B cell (primary cell): ENCODE measurements at regions not wholly inside any gene's neighbourhood (a gene's known extent, or its start where the extent isn't known, plus 50 kb on each side); places are given as distances from the start of the nearest gene placed in this dataset.

ENCODE experiments used
- ATAC-seq: fragments of 200-7000 bp; cut with Tn5 transposase; one replicate; pipeline ENCODE4 v1.10.0; 2021; ENCODE audit warnings: low read depth, mild to moderate bottlenecking, moderate number of reproducible peaks, moderate library complexity
- CTCF ChIA-PET: fragments of 350-600 bp; sonication (Branson Sonifier 250); formaldehyde crosslinking; loops from one replicate; lab custom pipeline; 2021; ENCODE audit warnings: antibody characterized with exemption, inconsistent platforms; lab: Charles Lee
- POLR2A ChIA-PET: fragments of 350-600 bp; sonication (Branson Sonifier 250); formaldehyde crosslinking; loops from one replicate; lab custom pipeline; 2021; ENCODE audit warnings: antibody characterized with exemption; lab: Charles Lee
- DNase-seq: peaks from one replicate; pipeline ENCODE4 v3.0.0; 2013
- H2AFZ ChIP-seq: 2 replicates; pipeline ENCODE4 v1.6.1; 2012; ENCODE audit warnings: mild to moderate bottlenecking, low read depth, low read length; ENCODE audit not compliant: insufficient read depth, poor library complexity, severe bottlenecking
- H3K27ac ChIP-seq, 2 donors: 1 replicate in 1 of 2; 2 replicates in 1 of 2; pipeline ENCODE4 v1.5.1; 2012 to 2013; ENCODE audit warnings: low read length in 2 of 2, mild to moderate bottlenecking in 2 of 2, moderate library complexity in 1 of 2
- H3K27me3 ChIP-seq, 4 experiments: fragments of 200-600 bp in 1 of 4; sonication (generic) in 1 of 4; replicated peaks in 1 of 4; 1 replicate in 2 of 4; 2 replicates in 2 of 4; pipeline versions ENCODE4 v1.6.1 to v1.7.0; 2013 to 2016; ENCODE audit warnings: low read length in 3 of 4, mild to moderate bottlenecking in 2 of 4, mixed read lengths in 1 of 4, moderate library complexity in 1 of 4; ENCODE audit not compliant: insufficient read depth in 4 of 4, control insufficient read depth in 3 of 4; ENCODE audit errors: control extremely low read depth in 1 of 4
- H3K36me3 ChIP-seq, 2 experiments: replicated peaks in 1 of 2; 1 replicate in 1 of 2; 2 replicates in 1 of 2; pipeline versions ENCODE4 v1.6.1 to v1.7.1; 2013; ENCODE audit warnings: low read length in 1 of 2; ENCODE audit not compliant: insufficient read depth in 2 of 2, control insufficient read depth in 1 of 2; ENCODE audit errors: control extremely low read depth in 1 of 2, extremely low read depth in 1 of 2
- H3K4me1 ChIP-seq, 2 donors: fragments of 200-600 bp in 1 of 2; sonication (generic) in 1 of 2; 1 replicate in 1 of 2; 2 replicates in 1 of 2; pipeline versions ENCODE4 v1.5.1 to v1.6.1; 2013 to 2017; ENCODE audit warnings: low read length in 2 of 2; ENCODE audit not compliant: control insufficient read depth in 2 of 2, insufficient read depth in 2 of 2
- H3K4me2 ChIP-seq: replicated peaks from 2 replicates; pipeline ENCODE3; 2012; ENCODE audit warnings: mild to moderate bottlenecking, low read depth, low read length; ENCODE audit not compliant: poor library complexity, severe bottlenecking
- H3K4me3 ChIP-seq, 5 experiments: fragments of 200-600 bp in 1 of 5; sonication (generic) in 1 of 5; 1 replicate in 3 of 5; 2 replicates in 2 of 5; pipeline versions ENCODE4 v1.5.1 to v1.7.0; 2011 to 2016; ENCODE audit warnings: low read length in 4 of 5, mild to moderate bottlenecking in 4 of 5, low read depth in 2 of 5, control low read depth in 1 of 5, moderate library complexity in 1 of 5; ENCODE audit not compliant: insufficient read depth in 1 of 5; ENCODE audit errors: control extremely low read depth in 1 of 5, extremely low read depth in 1 of 5
- H3K79me2 ChIP-seq: fragments of 200-600 bp; sonication (generic); one replicate; pipeline ENCODE4 v1.6.0; 2016; ENCODE audit warnings: low read length; ENCODE audit not compliant: control insufficient read depth, insufficient read depth
- H3K9ac ChIP-seq: fragments of 200-600 bp; sonication (generic); 2 replicates; pipeline ENCODE4 v1.6.1; 2017; ENCODE audit warnings: mild to moderate bottlenecking, low read length, moderate library complexity
- H3K9me3 ChIP-seq, 3 donors: one replicate each; pipeline versions ENCODE4 v1.6.1 to v1.7.1; 2013; ENCODE audit warnings: low read length in 2 of 3; ENCODE audit not compliant: control insufficient read depth in 2 of 3, insufficient read depth in 1 of 3; ENCODE audit errors: control extremely low read depth in 1 of 3
- H4K20me1 ChIP-seq: 2 replicates; pipeline ENCODE4 v1.6.0; 2012; ENCODE audit warnings: mild to moderate bottlenecking, low read length; ENCODE audit not compliant: insufficient read depth, control insufficient read depth, poor library complexity, severe bottlenecking
- H3K27ac Mint-ChIP-seq: one replicate; pipeline ENCODE4 v1.8.0; 2021; ENCODE audit warnings: mixed read lengths
- H3K27me3 Mint-ChIP-seq: one replicate; pipeline ENCODE4 v1.8.0; 2021; ENCODE audit warnings: mixed read lengths
- H3K4me1 Mint-ChIP-seq: one replicate; pipeline ENCODE4 v1.8.0; 2021; ENCODE audit warnings: mixed read lengths
- H3K4me3 Mint-ChIP-seq: one replicate; pipeline ENCODE4 v1.8.0; 2021; ENCODE audit warnings: mixed read lengths
- H3K9me3 Mint-ChIP-seq: one replicate; pipeline ENCODE4 v1.8.0; 2022; ENCODE audit warnings: mixed read lengths; ENCODE audit not compliant: insufficient read depth
- CTCF ChIP-seq: fragments of 200-600 bp; IDR thresholded peaks from one replicate; pipeline ENCODE4 v1.8.0; 2022; ENCODE audit warnings: antibody characterized with exemption, mild to moderate bottlenecking
- EZH2 ChIP-seq: IDR thresholded peaks from 2 replicates; pipeline ENCODE4 v1.6.1; 2012; ENCODE audit warnings: borderline replicate concordance, low read depth, mild to moderate bottlenecking, moderate library complexity, low read length; ENCODE audit not compliant: insufficient read depth, poor library complexity, severe bottlenecking
- WGBS: methylation state at CpG from one replicate; pipeline ENCODE4 v1.1.5; 2013; ENCODE audit warnings: missing lambda C conversion rate; ENCODE audit not compliant: insufficient coverage; 5-methylcytosine and 5-hydroxymethylcytosine counted together
- intact Hi-C: fragments of 100-400 bp; cut with micrococcal nuclease; formaldehyde crosslinking; loops from one replicate; pipeline ENCODE4 v1.10.0; 2022

DNA sequence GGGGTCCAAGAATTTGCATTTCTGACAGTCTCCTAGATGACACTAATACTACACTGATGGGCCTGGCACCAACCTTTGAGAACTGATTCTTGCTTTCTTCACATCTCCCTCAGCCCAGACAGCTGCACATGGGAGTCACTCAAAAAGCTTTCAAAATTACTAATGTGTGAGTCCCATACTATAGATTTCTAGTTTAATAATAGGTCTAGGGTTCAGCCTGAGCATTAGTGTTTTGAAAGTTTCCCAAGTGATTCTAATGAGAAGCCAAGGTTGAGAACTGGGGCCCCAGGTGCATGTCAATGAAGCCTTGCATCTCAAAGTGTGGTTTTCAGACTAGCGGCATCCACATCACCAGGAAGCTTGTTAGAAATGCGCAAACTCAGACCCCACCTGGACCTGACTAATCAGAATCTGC lies 159.9 kb upstream of the CMC1 start:
- CTCF ChIA-PET, result no interaction called here
- no peaks in the 10 kb centered on the region for H3K9me3 Mint-ChIP-seq

GRCh38 chr3:28087591-28087990 lies 153.8 kb upstream of the CMC1 start:
- Histone ChIP-seq H3K79me2 (no peaks in the 10 kb centered on the region), H3K27ac (no peak overlapping the region), H3K4me2 (no peak overlapping the region), H2AFZ (no peak overlapping the region), H3K4me1 (no peaks in the 10 kb centered on the region), H3K9me3 (no peaks in the 10 kb centered on the region), H3K9ac (no peak overlapping the region), H3K4me3 (no peak overlapping the region), H4K20me1 (no peaks in the 10 kb centered on the region), H3K36me3 (no peaks in the 10 kb centered on the region), H3K27me3 (no peaks in the 10 kb centered on the region)
- TF ChIP-seq EZH2 (no peak), CTCF (no peak)
- POLR2A ChIA-PET, result no interaction called here
- H3K27ac Mint-ChIP-seq, result no peak overlapping the region
- DNase-seq, result no peak
- H3K9me3 Mint-ChIP-seq, result no peaks in the 10 kb centered on the region
- no peaks in the 10 kb centered on the region for H3K4me1 Mint-ChIP-seq
- H3K27me3 Mint-ChIP-seq, result no peaks in the 10 kb centered on the region
- WGBS, result no CpG with 5 or more reads among the region's 2 CpGs
- intact Hi-C loops, result no loop called here
- no peak overlapping the region for H3K4me3 Mint-ChIP-seq
- ATAC-seq, result no peak
- CTCF ChIA-PET, result no interaction called here

More for the DNA sequence above, 159.9 kb upstream of the CMC1 start:
- WGBS, result 100% methylated on average over 2 of the region's 2 CpGs
- TF ChIP-seq CTCF, result no peak
- no peak for TF ChIP-seq EZH2
- Histone ChIP-seq H3K27ac (no peak overlapping the region), H4K20me1 (no peaks in the 10 kb centered on the region), H3K4me3 (no peak overlapping the region), H2AFZ (no peak overlapping the region), H3K9ac (no peak overlapping the region), H3K9me3 (no peaks in the 10 kb centered on the region), H3K36me3 (no peaks in the 10 kb centered on the region), H3K27me3 (no peaks in the 10 kb centered on the region), H3K79me2 (no peaks in the 10 kb centered on the region), H3K4me2 (no peak overlapping the region), H3K4me1 (no peaks in the 10 kb centered on the region)
- DNase-seq, result no peak
- H3K4me1 Mint-ChIP-seq, result no peaks in the 10 kb centered on the region
- H3K4me3 Mint-ChIP-seq, result no peak overlapping the region
- POLR2A ChIA-PET, result no interaction called here
- H3K27me3 Mint-ChIP-seq, result no peaks in the 10 kb centered on the region
- no peak overlapping the region for H3K27ac Mint-ChIP-seq
- ATAC-seq, result no peak
- intact Hi-C loops, result no loop called here
